HCT116 (cell line): ENCODE measurements at regions not wholly inside any gene's neighbourhood (a gene's known extent, or its start where the extent isn't known, plus 50 kb on each side); places are given as distances from the start of the nearest gene placed in this dataset.

Experiments
- ATAC-seq: fragments of 200-7000 bp; cut with Tn5 transposase; 2 replicates; pipeline ENCODE4 v1.9.1; 2020; ENCODE audit warnings: mild to moderate bottlenecking, moderate library complexity
- BruUV-seq: library from RNA; stranded (reverse); fragments of 400-500 nt; replicated peaks from 2 replicates; lab custom pipeline; 2021; lab: Mats Ljungman, UMichigan
- CTCF ChIA-PET: fragments of 300-600 bp; sonication (Branson Sonifier 250); formaldehyde crosslinking; loops from one replicate; lab custom pipeline; 2021; ENCODE audit warnings: antibody characterized with exemption; lab: Charles Lee
- POLR2A ChIA-PET: fragments of 300-600, 350-600 bp; sonication (Branson Sonifier 250); formaldehyde crosslinking; loops from one replicate; lab custom pipeline; 2021; ENCODE audit warnings: antibody characterized with exemption; lab: Charles Lee
- RAD21 ChIA-PET, 2 experiments: fragments of 300-600 bp; sonication (Branson Sonifier 250); formaldehyde crosslinking; loops; one replicate each; lab custom pipeline; 2023; ENCODE audit warnings: low total read pairs in 2 of 2; ENCODE audit not compliant: uncharacterized antibody in 2 of 2, unreplicated experiment in 2 of 2, low non-redundant PET in 1 of 2; lab: Charles Lee
- DNase-seq: peaks from one replicate; pipeline ENCODE4 v3.0.0-alpha.2; 2010; ENCODE audit warnings: low read depth, low spot score
- H2AFZ ChIP-seq: fragments of 200-600 bp; shearing (Covaris generic), sonication (generic); 2 replicates; pipeline ENCODE4 v1.6.1; 2017; ENCODE audit warnings: low read depth, mixed run types, mixed read lengths, antibody characterized with exemption, low read length; ENCODE audit not compliant: poor library complexity, severe bottlenecking
- H3K27ac ChIP-seq: 2 replicates; pipeline ENCODE4 v1.5.1; 2012; ENCODE audit warnings: low read depth, low read length
- H3K27me3 ChIP-seq: fragments of 200-600 bp; sonication (generic); 2 replicates; pipeline ENCODE4 v1.6.1; 2016; ENCODE audit warnings: mixed run types, low read length, mixed read lengths; ENCODE audit not compliant: insufficient read depth
- H3K36me3 ChIP-seq, 2 experiments: fragments of 200-500 bp in 1 of 2; fragments of 200-600 bp in 1 of 2; sonication (Bioruptor generic) in 1 of 2; sonication (generic) in 1 of 2; 2 replicates each; pipeline versions ENCODE4 v1.5.1 to v1.6.1; 2014 to 2016; ENCODE audit warnings: low read length in 2 of 2, inconsistent platforms in 1 of 2, mixed read lengths in 1 of 2, mixed run types in 1 of 2; ENCODE audit not compliant: insufficient read depth in 2 of 2, control insufficient read depth in 1 of 2
- H3K4me1 ChIP-seq, 2 experiments: fragments of 200-600 bp in 1 of 2; sonication (generic) in 1 of 2; 2 replicates each; pipeline versions ENCODE4 v1.5.1 to v1.6.1; 2012 to 2017; ENCODE audit warnings: low read length in 2 of 2, inconsistent platforms in 1 of 2, mild to moderate bottlenecking in 1 of 2, mixed read lengths in 1 of 2, mixed run types in 1 of 2, moderate library complexity in 1 of 2; ENCODE audit not compliant: insufficient read depth in 2 of 2, control insufficient read depth in 1 of 2
- H3K4me2 ChIP-seq: fragments of 200-600 bp; sonication (generic); 2 replicates; pipeline ENCODE4 v1.6.1; 2017; ENCODE audit warnings: mixed run types, low read length, mixed read lengths
- H3K4me3 ChIP-seq, 2 experiments: fragments of 200-600 bp in 1 of 2; sonication (generic) in 1 of 2; replicated peaks in 1 of 2; 2 replicates each; pipeline ENCODE4 v1.5.1; 2011 to 2016; ENCODE audit warnings: low read length in 2 of 2, control low read depth in 1 of 2, low read depth in 1 of 2, mild to moderate bottlenecking in 1 of 2, mixed read lengths in 1 of 2, mixed run types in 1 of 2
- H3K79me2 ChIP-seq: fragments of 200-600 bp; sonication (generic); 2 replicates; pipeline ENCODE4 v1.6.1; 2017; ENCODE audit warnings: mild to moderate bottlenecking, mixed run types, low read length, moderate library complexity, mixed read lengths; ENCODE audit not compliant: insufficient read depth
- H3K9ac ChIP-seq: fragments of 200-600 bp; sonication (generic); 2 replicates; pipeline ENCODE4 v1.6.1; 2016; ENCODE audit warnings: low read length, mixed read lengths
- H3K9me2 ChIP-seq: fragments of 200-600 bp; sonication (generic), shearing (Covaris generic); 2 replicates; pipeline ENCODE4 v1.6.1; 2017; ENCODE audit warnings: mixed run types, mild to moderate bottlenecking, moderate library complexity; ENCODE audit not compliant: insufficient read depth
- H3K9me3 ChIP-seq, 2 experiments: fragments of 200-500 bp in 1 of 2; fragments of 200-600 bp in 1 of 2; sonication (Bioruptor generic) in 1 of 2; sonication (generic) in 1 of 2; 2 replicates each; pipeline ENCODE4 v1.6.1; 2014 to 2017; ENCODE audit warnings: low read length in 2 of 2, mixed read lengths in 2 of 2, inconsistent platforms in 1 of 2, low read depth in 1 of 2, mild to moderate bottlenecking in 1 of 2, mixed run types in 1 of 2, moderate library complexity in 1 of 2; ENCODE audit not compliant: control insufficient read depth in 1 of 2, insufficient read depth in 1 of 2
- H4K20me1 ChIP-seq: fragments of 200-600 bp; sonication (generic), shearing (Covaris generic); 2 replicates; pipeline ENCODE4 v1.6.1; 2017; ENCODE audit warnings: mixed run types, mild to moderate bottlenecking, moderate library complexity; ENCODE audit not compliant: insufficient read depth
- CBX3 ChIP-seq: IDR thresholded peaks from 2 replicates; pipeline ENCODE4 v1.6.1; 2012; ENCODE audit warnings: low read depth
- CEBPB ChIP-seq: IDR thresholded peaks from 2 replicates; pipeline ENCODE4 v1.6.1; 2012; ENCODE audit warnings: low read depth
- EZH2phosphoT487 ChIP-seq: fragments of 200-600 bp; IDR thresholded peaks from 2 replicates; pipeline ENCODE4 v1.6.1; 2018; ENCODE audit warnings: antibody characterized with exemption, borderline replicate concordance
- POLR2AphosphoS5 ChIP-seq: IDR thresholded peaks from 2 replicates; pipeline ENCODE4 v1.6.1; 2011; ENCODE audit warnings: mild to moderate bottlenecking, low read depth, low read length, moderate library complexity
- RAD21 ChIP-seq: IDR thresholded peaks from 2 replicates; pipeline ENCODE4 v1.6.1; 2012; ENCODE audit warnings: low read depth, mild to moderate bottlenecking
- TCF7L2 ChIP-seq: IDR thresholded peaks from 2 replicates; pipeline ENCODE4 v1.7.0; 2011; ENCODE audit warnings: borderline replicate concordance, inconsistent platforms; ENCODE audit not compliant: insufficient read depth, insufficient read length; ENCODE audit errors: extremely low read depth
- ZNF274 ChIP-seq: fragments of 200-500 bp; sonication (Bioruptor generic); IDR thresholded peaks from 2 replicates; pipeline ENCODE4 v1.6.1; 2014; ENCODE audit warnings: mild to moderate bottlenecking, low read depth, low read length, inconsistent platforms
- intact Hi-C: fragments of 100-400 bp; cut with micrococcal nuclease; formaldehyde crosslinking; loops from 2 replicates; pipeline ENCODE4 v1.10.0; 2022
- TF ChIP-seq, protein P1 (sequence below): IDR thresholded peaks from 2 replicates; pipeline ENCODE4 v1.6.1; 2012; ENCODE audit warnings: low read depth
- TF ChIP-seq, protein P2 (sequence below): IDR thresholded peaks from 2 replicates; pipeline ENCODE4 v1.6.1; 2012

DNA sequence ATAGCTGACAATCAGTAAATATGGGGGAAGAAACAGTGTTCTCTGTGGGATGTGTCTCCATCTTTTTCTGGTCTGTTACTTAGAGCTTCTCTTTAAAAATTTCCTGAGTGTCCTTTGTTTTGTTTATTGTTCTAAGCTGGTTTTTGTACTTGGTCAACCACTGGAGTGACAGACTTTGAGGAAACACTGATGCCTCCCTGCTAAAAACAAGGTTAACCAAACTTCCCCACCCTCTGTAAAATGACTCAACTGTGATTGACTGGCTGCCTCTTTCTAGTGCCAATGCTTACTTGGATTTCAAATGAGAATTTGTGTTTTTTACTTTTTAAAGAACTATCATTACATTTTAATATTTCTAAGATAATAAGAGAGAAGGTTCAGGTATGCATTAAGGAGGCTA lies 65.1 kb upstream of the SPINK5 start:
- ChIA-PET RAD21 (no interaction called here), POLR2A (no interaction called here), CTCF (no interaction called here)
- no peak overlapping the region for H2AFZ ChIP-seq
- no peak overlapping the region for H3K4me2 ChIP-seq
- no peaks in the 10 kb centered on the region for H3K9me2 ChIP-seq
- no peak for TF ChIP-seq CEBPB
- TF ChIP-seq TCF7L2: no peak
- TF ChIP-seq RAD21: no peak
- no peak for TF ChIP-seq ZNF274
- no peak for TF ChIP-seq CBX3
- intact Hi-C loops: no loop called here
- no peaks in the 10 kb centered on the region for H3K4me1 ChIP-seq
- no TSS peak for BruUV-seq
- H4K20me1 ChIP-seq: no peaks in the 10 kb centered on the region
- H3K9ac ChIP-seq: no peak overlapping the region
- DNase-seq (no peak), ATAC-seq (no peak)
- H3K36me3 ChIP-seq: no peaks in the 10 kb centered on the region
- no peak overlapping the region for H3K4me3 ChIP-seq
- H3K27ac ChIP-seq: no peak overlapping the region
- no peaks in the 10 kb centered on the region for H3K79me2 ChIP-seq
- H3K9me3 ChIP-seq: no peaks in the 10 kb centered on the region; a peak in 1 of 4 replicates
- H3K27me3 ChIP-seq: no peaks in the 10 kb centered on the region

DNA sequence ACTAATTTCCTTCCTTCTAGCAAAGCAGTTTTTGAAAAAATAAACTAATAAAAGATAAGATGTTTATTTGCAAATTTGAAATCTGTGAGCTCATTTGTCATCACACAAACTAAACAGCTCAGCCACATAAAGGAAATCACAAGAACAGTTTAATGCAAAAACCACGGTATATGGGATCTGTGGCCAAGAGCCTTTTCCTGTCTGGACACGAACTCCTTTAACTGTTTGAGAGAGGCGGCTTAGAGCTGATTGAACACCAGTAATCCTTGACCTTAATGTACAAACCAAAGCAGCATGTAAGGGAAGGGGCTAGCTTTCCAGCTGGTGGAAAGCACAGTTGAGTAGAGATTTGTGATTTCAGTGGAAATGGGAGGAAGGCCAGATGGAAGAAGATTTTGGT lies 66.3 kb upstream of the SPINK5 start:
- no peaks in the 10 kb centered on the region for H3K9me2 ChIP-seq
- H3K27me3 ChIP-seq: peaks cover 5% of the 10 kb centered on the region; the same call in 1 of the 2 replicates
- no peak overlapping the region for H3K4me3 ChIP-seq
- no peak overlapping the region for H3K4me2 ChIP-seq
- no peaks in the 10 kb centered on the region for H3K79me2 ChIP-seq
- DNase-seq: no peak
- ATAC-seq: no peak
- H3K4me1 ChIP-seq: no peaks in the 10 kb centered on the region
- intact Hi-C loops: no loop called here
- ChIA-PET CTCF (no interaction called here), RAD21 (no interaction called here), POLR2A (no interaction called here)
- no peaks in the 10 kb centered on the region for H3K36me3 ChIP-seq
- BruUV-seq: no TSS peak
- H2AFZ ChIP-seq: no peak overlapping the region
- TF ChIP-seq, protein P1, sequence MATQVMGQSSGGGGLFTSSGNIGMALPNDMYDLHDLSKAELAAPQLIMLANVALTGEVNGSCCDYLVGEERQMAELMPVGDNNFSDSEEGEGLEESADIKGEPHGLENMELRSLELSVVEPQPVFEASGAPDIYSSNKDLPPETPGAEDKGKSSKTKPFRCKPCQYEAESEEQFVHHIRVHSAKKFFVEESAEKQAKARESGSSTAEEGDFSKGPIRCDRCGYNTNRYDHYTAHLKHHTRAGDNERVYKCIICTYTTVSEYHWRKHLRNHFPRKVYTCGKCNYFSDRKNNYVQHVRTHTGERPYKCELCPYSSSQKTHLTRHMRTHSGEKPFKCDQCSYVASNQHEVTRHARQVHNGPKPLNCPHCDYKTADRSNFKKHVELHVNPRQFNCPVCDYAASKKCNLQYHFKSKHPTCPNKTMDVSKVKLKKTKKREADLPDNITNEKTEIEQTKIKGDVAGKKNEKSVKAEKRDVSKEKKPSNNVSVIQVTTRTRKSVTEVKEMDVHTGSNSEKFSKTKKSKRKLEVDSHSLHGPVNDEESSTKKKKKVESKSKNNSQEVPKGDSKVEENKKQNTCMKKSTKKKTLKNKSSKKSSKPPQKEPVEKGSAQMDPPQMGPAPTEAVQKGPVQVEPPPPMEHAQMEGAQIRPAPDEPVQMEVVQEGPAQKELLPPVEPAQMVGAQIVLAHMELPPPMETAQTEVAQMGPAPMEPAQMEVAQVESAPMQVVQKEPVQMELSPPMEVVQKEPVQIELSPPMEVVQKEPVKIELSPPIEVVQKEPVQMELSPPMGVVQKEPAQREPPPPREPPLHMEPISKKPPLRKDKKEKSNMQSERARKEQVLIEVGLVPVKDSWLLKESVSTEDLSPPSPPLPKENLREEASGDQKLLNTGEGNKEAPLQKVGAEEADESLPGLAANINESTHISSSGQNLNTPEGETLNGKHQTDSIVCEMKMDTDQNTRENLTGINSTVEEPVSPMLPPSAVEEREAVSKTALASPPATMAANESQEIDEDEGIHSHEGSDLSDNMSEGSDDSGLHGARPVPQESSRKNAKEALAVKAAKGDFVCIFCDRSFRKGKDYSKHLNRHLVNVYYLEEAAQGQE: no peak
- TF ChIP-seq, protein P2, sequence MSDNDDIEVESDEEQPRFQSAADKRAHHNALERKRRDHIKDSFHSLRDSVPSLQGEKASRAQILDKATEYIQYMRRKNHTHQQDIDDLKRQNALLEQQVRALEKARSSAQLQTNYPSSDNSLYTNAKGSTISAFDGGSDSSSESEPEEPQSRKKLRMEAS: no peak
- TF ChIP-seq EZH2phosphoT487 (no peak), POLR2AphosphoS5 (no peak)
- no peak overlapping the region for H3K9ac ChIP-seq
- H3K27ac ChIP-seq: no peak overlapping the region
- H4K20me1 ChIP-seq: no peaks in the 10 kb centered on the region
- H3K9me3 ChIP-seq: no peaks in the 10 kb centered on the region; a peak in 1 of 4 replicates
